SHP77 treated with DMSO at 0.1 percent for 48 hours (cell line): ENCODE measurements at regions not wholly inside any gene's neighbourhood (a gene's known extent, or its start where the extent isn't known, plus 50 kb on each side); places are given as distances from the start of the nearest gene placed in this dataset.

Experiments used
- DNase-seq: peaks from one replicate; lab custom pipeline; 2025; lab: John Stamatoyannopoulos, UW

- DNase-seq = no peak
These were observed 68.3 kb upstream of the ZSWIM6 start for GRCh38 chr5:61263561-61264272.

- DNase-seq = no peak
These were observed 67.8 kb upstream of the ZSWIM6 start for GRCh38 chr5:61264273-61264661.

GRCh38 chr5:61267116-61267515, 64.9 kb upstream of the ZSWIM6 start:
- no peak for DNase-seq

GRCh38 chr5:61268871-61269270, 63.2 kb upstream of the ZSWIM6 start:
- DNase-seq = no peak

- DNase-seq = no peak
These were observed 61.4 kb upstream of the ZSWIM6 start for GRCh38 chr5:61270510-61271165.

GRCh38 chr5:61272688-61273087, 59.4 kb upstream of the ZSWIM6 start:
- no peak for DNase-seq

GRCh38 chr5:61273279-61273975, 58.6 kb upstream of the ZSWIM6 start:
- DNase-seq = no peak

GRCh38 chr5:61274511-61274911, 57.5 kb upstream of the ZSWIM6 start:
- no peak for DNase-seq

- no peak for DNase-seq
These were observed 56.2 kb upstream of the ZSWIM6 start for GRCh38 chr5:61275841-61276240.

- no peak for DNase-seq
These were observed 54.9 kb upstream of the ZSWIM6 start for GRCh38 chr5:61277190-61277589.

- DNase-seq = no peak
These were observed 54.3 kb upstream of the ZSWIM6 start for GRCh38 chr5:61277781-61278180.

- DNase-seq = no peak
These were observed 52.3 kb upstream of the ZSWIM6 start for GRCh38 chr5:61279725-61280124.

GRCh38 chr5:61280205-61280604, 51.9 kb upstream of the ZSWIM6 start:
- DNase-seq = peak; percentile 68

- DNase-seq = peak; percentile 59
These were observed 51.2 kb upstream of the ZSWIM6 start for GRCh38 chr5:61280761-61281427.

- DNase-seq = no peak
These were observed 50.4 kb upstream of the ZSWIM6 start for GRCh38 chr5:61281686-61282085.
